PFSK-1 (cell line): ENCODE measurements at regions not wholly inside any gene's neighbourhood (a gene's known extent, or its start where the extent isn't known, plus 50 kb on each side); places are given as distances from the start of the nearest gene placed in this dataset.

ENCODE experiments used
- POLR2AphosphoS5 ChIP-seq: IDR thresholded peaks from 2 replicates; pipeline ENCODE4 v1.6.1; 2012; ENCODE audit warnings: low read depth, mild to moderate bottlenecking, control low read depth, low read length, moderate library complexity
- SIN3A ChIP-seq: IDR thresholded peaks from 2 replicates; pipeline ENCODE4 v1.6.1; 2012; ENCODE audit warnings: mild to moderate bottlenecking, low read length, moderate library complexity, borderline replicate concordance; ENCODE audit not compliant: insufficient read depth

DNA sequence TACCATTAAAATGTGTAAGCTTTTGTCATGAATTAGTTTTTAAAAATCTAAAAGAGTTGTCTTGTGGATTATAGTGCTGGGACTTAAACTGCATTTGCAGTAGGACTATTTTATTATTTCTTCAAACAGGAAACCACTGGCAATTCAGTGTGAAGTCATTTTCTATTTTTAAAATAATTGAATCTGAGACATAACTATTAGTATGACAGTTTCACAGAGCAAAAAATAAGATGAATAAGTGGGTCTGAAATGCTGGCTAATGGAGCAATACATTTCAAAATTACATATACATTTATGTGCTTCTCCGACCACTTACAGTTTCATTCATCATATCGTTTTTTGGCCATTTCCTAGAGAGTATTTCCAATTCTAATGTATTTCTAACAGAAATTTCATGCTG lies 75.3 kb upstream of the RAPGEF2 start:
- no peak for TF ChIP-seq POLR2AphosphoS5
- TF ChIP-seq SIN3A, result no peak
